ENCODE measurements at regions not wholly inside any gene's neighbourhood (a gene's known extent, or its start where the extent isn't known, plus 50 kb on each side); places are given as distances from the start of the nearest gene placed in this dataset.

GRCh38 chr2:168355779-168356476 is 100.1 kb upstream of the CERS6 start:
- no peaks in the 10 kb centered on the region for H3K4me1 ChIP-seq (ENCODE audit: control insufficient read depth, insufficient read depth, low read length, poor library complexity, severe bottlenecking)
- H3K27ac ChIP-seq (ENCODE audit: low read depth, low read length, severe bottlenecking): no peak overlapping the region
- H3K4me3 ChIP-seq (ENCODE audit: extremely low read depth, insufficient read depth, low read length, poor library complexity, severe bottlenecking): no peak overlapping the region
- no peaks in the 10 kb centered on the region for H3K36me3 ChIP-seq (ENCODE audit: control insufficient read depth, insufficient read depth, low read length)
- 71 to 100% methylated on average over 3 to 5 of the region's 5 CpGs for WGBS, 2 experiments (ENCODE audit: insufficient coverage in 2 of 2)
- peaks cover 11% of the 10 kb centered on the region for H3K9me3 ChIP-seq (ENCODE audit: control insufficient read depth, low read length)

GRCh38 chr2:168356477-168356835 is 99.6 kb upstream of the CERS6 start:
- no peaks in the 10 kb centered on the region for H3K4me1 ChIP-seq (ENCODE audit: control insufficient read depth, insufficient read depth, low read length, poor library complexity, severe bottlenecking)
- H3K36me3 ChIP-seq (ENCODE audit: control insufficient read depth, insufficient read depth, low read length): no peaks in the 10 kb centered on the region
- H3K4me3 ChIP-seq (ENCODE audit: extremely low read depth, insufficient read depth, low read length, poor library complexity, severe bottlenecking): no peak overlapping the region
- H3K27ac ChIP-seq (ENCODE audit: low read depth, low read length, severe bottlenecking): no peak overlapping the region
- H3K9me3 ChIP-seq (ENCODE audit: control insufficient read depth, low read length): peaks cover 11% of the 10 kb centered on the region
- 100% methylated on average over 1 of the region's 2 CpGs; no CpG with 5 or more reads in 1 of the 2 experiments for whole genome bisulfite sequencing, 2 experiments (ENCODE audit: insufficient coverage in 2 of 2)

GRCh38 chr2:168357797-168358472 is 98.1 kb upstream of the CERS6 start:
- no peaks in the 10 kb centered on the region for H3K4me1 ChIP-seq (ENCODE audit: control insufficient read depth, insufficient read depth, low read length, poor library complexity, severe bottlenecking)
- no peak overlapping the region for H3K27ac ChIP-seq (ENCODE audit: low read depth, low read length, severe bottlenecking)
- H3K36me3 ChIP-seq (ENCODE audit: control insufficient read depth, insufficient read depth, low read length): no peaks in the 10 kb centered on the region
- H3K4me3 ChIP-seq (ENCODE audit: extremely low read depth, insufficient read depth, low read length, poor library complexity, severe bottlenecking): no peak overlapping the region
- H3K9me3 ChIP-seq (ENCODE audit: control insufficient read depth, low read length): peaks cover 8% of the 10 kb centered on the region
- no CpG with 5 or more reads among the region's 3 CpGs for WGBS, 2 experiments (ENCODE audit: insufficient coverage in 2 of 2)

GRCh38 chr2:168359082-168359481 is 97.0 kb upstream of the CERS6 start:
- H3K9me3 ChIP-seq (ENCODE audit: control insufficient read depth, low read length): no peaks in the 10 kb centered on the region
- no peaks in the 10 kb centered on the region for H3K36me3 ChIP-seq (ENCODE audit: control insufficient read depth, insufficient read depth, low read length)
- no peak overlapping the region for H3K27ac ChIP-seq (ENCODE audit: low read depth, low read length, severe bottlenecking)
- H3K4me1 ChIP-seq (ENCODE audit: control insufficient read depth, insufficient read depth, low read length, poor library complexity, severe bottlenecking): no peaks in the 10 kb centered on the region
- 71% methylated on average over 1 of the region's 1 CpG; no CpG with 5 or more reads in 1 of the 2 experiments for WGBS, 2 experiments (ENCODE audit: insufficient coverage in 2 of 2)
- H3K4me3 ChIP-seq (ENCODE audit: extremely low read depth, insufficient read depth, low read length, poor library complexity, severe bottlenecking): no peak overlapping the region

GRCh38 chr2:168363347-168364092 is 92.6 kb upstream of the CERS6 start:
- Histone ChIP-seq H3K4me1 (ENCODE audit: control insufficient read depth, insufficient read depth, low read length, poor library complexity, severe bottlenecking) (no peaks in the 10 kb centered on the region), H3K36me3 (ENCODE audit: control insufficient read depth, insufficient read depth, low read length) (no peaks in the 10 kb centered on the region), H3K9me3 (ENCODE audit: control insufficient read depth, low read length) (no peaks in the 10 kb centered on the region), H3K4me3 (ENCODE audit: extremely low read depth, insufficient read depth, low read length, poor library complexity, severe bottlenecking) (no peak overlapping the region), H3K27ac (ENCODE audit: low read depth, low read length, severe bottlenecking) (no peak overlapping the region)
- WGBS, 2 experiments (ENCODE audit: insufficient coverage in 2 of 2): 87 to 100% methylated on average over 2 of the region's 4 CpGs

- Histone ChIP-seq H3K4me1 (ENCODE audit: control insufficient read depth, insufficient read depth, low read length, poor library complexity, severe bottlenecking) (no peaks in the 10 kb centered on the region), H3K36me3 (ENCODE audit: control insufficient read depth, insufficient read depth, low read length) (no peaks in the 10 kb centered on the region), H3K9me3 (ENCODE audit: control insufficient read depth, low read length) (no peaks in the 10 kb centered on the region), H3K4me3 (ENCODE audit: extremely low read depth, insufficient read depth, low read length, poor library complexity, severe bottlenecking) (no peak overlapping the region), H3K27ac (ENCODE audit: low read depth, low read length, severe bottlenecking) (no peak overlapping the region)
- WGBS, 2 experiments (ENCODE audit: insufficient coverage in 2 of 2): 92 to 94% methylated on average over 4 to 6 of the region's 6 CpGs
Measured at GRCh38 chr2:168365094-168365621, 90.9 kb upstream of the CERS6 start.

GRCh38 chr2:168369031-168369430 is 87.0 kb upstream of the CERS6 start:
- Histone ChIP-seq H3K27ac (ENCODE audit: low read depth, low read length, severe bottlenecking) (no peak overlapping the region), H3K4me3 (ENCODE audit: extremely low read depth, insufficient read depth, low read length, poor library complexity, severe bottlenecking) (no peak overlapping the region), H3K36me3 (ENCODE audit: control insufficient read depth, insufficient read depth, low read length) (no peaks in the 10 kb centered on the region), H3K4me1 (ENCODE audit: control insufficient read depth, insufficient read depth, low read length, poor library complexity, severe bottlenecking) (no peaks in the 10 kb centered on the region), H3K9me3 (ENCODE audit: control insufficient read depth, low read length) (peaks cover 4% of the 10 kb centered on the region)
- 100% methylated on average over 1 of the region's 2 CpGs for WGBS, 2 experiments (ENCODE audit: insufficient coverage in 2 of 2)

- WGBS, 2 experiments (ENCODE audit: insufficient coverage in 2 of 2): 88 to 100% methylated on average over 1 to 3 of the region's 4 CpGs
- Histone ChIP-seq H3K27ac (ENCODE audit: low read depth, low read length, severe bottlenecking) (no peak overlapping the region), H3K9me3 (ENCODE audit: control insufficient read depth, low read length) (peaks cover 4% of the 10 kb centered on the region), H3K4me3 (ENCODE audit: extremely low read depth, insufficient read depth, low read length, poor library complexity, severe bottlenecking) (no peak overlapping the region), H3K4me1 (ENCODE audit: control insufficient read depth, insufficient read depth, low read length, poor library complexity, severe bottlenecking) (no peaks in the 10 kb centered on the region), H3K36me3 (ENCODE audit: control insufficient read depth, insufficient read depth, low read length) (no peaks in the 10 kb centered on the region)
Measured at GRCh38 chr2:168371273-168372019, 84.6 kb upstream of the CERS6 start.

GRCh38 chr2:168373468-168373867 is 82.6 kb upstream of the CERS6 start:
- Histone ChIP-seq H3K4me1 (ENCODE audit: control insufficient read depth, insufficient read depth, low read length, poor library complexity, severe bottlenecking) (no peaks in the 10 kb centered on the region), H3K4me3 (ENCODE audit: extremely low read depth, insufficient read depth, low read length, poor library complexity, severe bottlenecking) (no peak overlapping the region), H3K9me3 (ENCODE audit: control insufficient read depth, low read length) (peaks cover 4% of the 10 kb centered on the region), H3K27ac (ENCODE audit: low read depth, low read length, severe bottlenecking) (no peak overlapping the region), H3K36me3 (ENCODE audit: control insufficient read depth, insufficient read depth, low read length) (no peaks in the 10 kb centered on the region)
- WGBS, 2 experiments (ENCODE audit: insufficient coverage in 2 of 2): no CpG with 5 or more reads among the region's 2 CpGs

- peaks cover 4% of the 10 kb centered on the region for H3K9me3 ChIP-seq (ENCODE audit: control insufficient read depth, low read length)
- no peak overlapping the region for H3K27ac ChIP-seq (ENCODE audit: low read depth, low read length, severe bottlenecking)
- H3K36me3 ChIP-seq (ENCODE audit: control insufficient read depth, insufficient read depth, low read length): no peaks in the 10 kb centered on the region
- no peak overlapping the region for H3K4me3 ChIP-seq (ENCODE audit: extremely low read depth, insufficient read depth, low read length, poor library complexity, severe bottlenecking)
- no peaks in the 10 kb centered on the region for H3K4me1 ChIP-seq (ENCODE audit: control insufficient read depth, insufficient read depth, low read length, poor library complexity, severe bottlenecking)
Measured at GRCh38 chr2:168375195-168375798, 80.8 kb upstream of the CERS6 start.
